GM20000 (cell line): ENCODE measurements at regions not wholly inside any gene's neighbourhood (a gene's known extent, or its start where the extent isn't known, plus 50 kb on each side); places are given as distances from the start of the nearest gene placed in this dataset.

Source experiments
- DNase-seq: peaks from one replicate; pipeline ENCODE4 v3.0.0; 2012; ENCODE audit warnings: low spot score
- TF ChIP-seq, protein P1 (sequence below): IDR thresholded peaks from 2 replicates; pipeline ENCODE4 v1.5.1; 2012; ENCODE audit warnings: mild to moderate bottlenecking, control low read depth; ENCODE audit errors: extremely low read depth, missing control alignments

DNA sequence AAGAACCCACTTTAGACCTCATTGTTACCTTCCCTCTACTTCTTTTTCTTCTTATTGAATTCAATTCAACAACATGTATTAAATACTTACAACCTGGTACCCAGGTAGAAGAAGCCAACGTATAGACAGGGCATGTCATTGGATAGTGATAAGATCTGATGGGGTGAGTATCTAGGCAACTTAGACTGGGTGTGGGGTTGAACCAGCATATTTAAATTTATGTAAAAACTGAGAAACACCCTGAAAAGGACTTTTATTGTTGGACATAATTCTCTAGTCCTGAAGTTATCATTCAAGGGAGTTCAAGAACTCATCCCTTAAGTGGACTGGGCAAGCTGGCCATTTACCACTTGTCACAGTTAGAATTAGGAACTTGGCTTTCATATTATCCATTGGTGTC lies 139.2 kb downstream of the ZIC5 start:
- TF ChIP-seq, protein P1, sequence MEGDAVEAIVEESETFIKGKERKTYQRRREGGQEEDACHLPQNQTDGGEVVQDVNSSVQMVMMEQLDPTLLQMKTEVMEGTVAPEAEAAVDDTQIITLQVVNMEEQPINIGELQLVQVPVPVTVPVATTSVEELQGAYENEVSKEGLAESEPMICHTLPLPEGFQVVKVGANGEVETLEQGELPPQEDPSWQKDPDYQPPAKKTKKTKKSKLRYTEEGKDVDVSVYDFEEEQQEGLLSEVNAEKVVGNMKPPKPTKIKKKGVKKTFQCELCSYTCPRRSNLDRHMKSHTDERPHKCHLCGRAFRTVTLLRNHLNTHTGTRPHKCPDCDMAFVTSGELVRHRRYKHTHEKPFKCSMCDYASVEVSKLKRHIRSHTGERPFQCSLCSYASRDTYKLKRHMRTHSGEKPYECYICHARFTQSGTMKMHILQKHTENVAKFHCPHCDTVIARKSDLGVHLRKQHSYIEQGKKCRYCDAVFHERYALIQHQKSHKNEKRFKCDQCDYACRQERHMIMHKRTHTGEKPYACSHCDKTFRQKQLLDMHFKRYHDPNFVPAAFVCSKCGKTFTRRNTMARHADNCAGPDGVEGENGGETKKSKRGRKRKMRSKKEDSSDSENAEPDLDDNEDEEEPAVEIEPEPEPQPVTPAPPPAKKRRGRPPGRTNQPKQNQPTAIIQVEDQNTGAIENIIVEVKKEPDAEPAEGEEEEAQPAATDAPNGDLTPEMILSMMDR = no peak
- DNase-seq = no peak

DNA sequence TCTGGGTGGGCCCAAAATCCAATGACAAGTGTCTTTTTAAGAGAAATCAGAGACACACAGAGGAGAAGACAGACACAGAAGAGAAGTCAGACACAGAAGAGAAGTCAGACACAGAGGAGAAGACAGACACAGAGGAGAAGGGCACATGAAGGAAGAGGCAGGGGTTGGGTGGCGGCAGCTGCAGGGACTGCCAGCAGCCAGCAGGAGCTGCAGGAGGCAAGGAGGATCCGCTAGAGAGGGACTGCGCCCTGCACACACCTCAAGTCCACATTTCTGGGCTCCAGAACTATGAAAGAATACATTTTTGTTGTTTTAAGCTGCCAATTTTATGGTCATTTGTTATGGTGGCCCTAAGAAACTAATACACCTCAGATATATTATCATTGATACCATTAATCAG lies 140.6 kb downstream of the ZIC5 start:
- no peak for DNase-seq
- TF ChIP-seq, protein P1 = no peak

DNA sequence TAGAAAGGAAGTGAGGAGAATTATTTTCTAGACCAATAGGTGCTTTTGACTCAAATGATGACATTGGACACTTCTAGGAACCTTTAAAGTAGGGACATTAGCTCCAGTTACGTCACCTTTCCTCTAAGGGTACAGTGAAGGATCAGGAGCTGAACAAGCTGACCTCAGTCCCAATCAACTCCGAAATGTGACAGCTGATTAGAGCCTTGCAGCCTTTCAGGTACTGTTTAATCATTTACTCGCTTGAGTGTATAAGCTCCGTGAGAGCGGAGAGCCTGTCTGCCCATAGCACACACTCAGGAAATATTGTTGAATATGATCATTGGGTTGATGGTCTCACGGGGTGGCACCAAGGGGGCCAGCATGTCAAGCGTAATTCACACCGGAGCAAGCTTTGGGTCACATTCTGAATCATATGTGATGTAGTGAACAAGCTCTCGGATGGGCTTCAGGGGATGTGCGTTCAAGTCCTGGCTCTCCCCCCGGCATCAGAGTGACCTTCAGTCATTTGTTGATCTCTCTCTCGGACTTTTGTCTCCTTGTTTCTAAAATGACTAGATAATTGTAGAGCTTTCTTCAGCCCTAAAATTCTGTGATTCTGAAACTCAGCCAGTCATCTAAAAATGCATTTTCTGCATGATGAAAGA lies 141.9 kb downstream of the ZIC5 start:
- TF ChIP-seq, protein P1 = no peak
- no peak for DNase-seq

DNA sequence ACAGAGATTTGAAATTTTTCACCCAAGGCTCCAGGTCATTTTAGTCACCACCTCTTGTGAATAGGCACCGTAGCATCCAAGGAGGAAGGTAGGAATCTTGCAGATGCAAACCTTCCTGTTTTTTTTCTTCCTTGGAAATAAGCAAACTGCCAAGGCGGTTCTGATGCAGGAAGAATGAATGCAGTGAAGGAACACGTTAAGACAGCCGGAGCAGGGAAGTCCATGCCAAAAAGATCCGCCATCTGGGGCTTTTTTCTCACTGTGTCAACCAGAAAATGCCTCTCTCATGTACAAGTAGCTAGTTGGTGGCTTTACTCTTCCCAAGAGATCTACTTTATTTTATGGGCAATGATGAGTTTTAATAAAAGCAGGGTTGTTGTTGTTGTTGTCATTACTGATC lies 142.4 kb downstream of the ZIC5 start:
- TF ChIP-seq, protein P1 = no peak
- DNase-seq = no peak

DNA sequence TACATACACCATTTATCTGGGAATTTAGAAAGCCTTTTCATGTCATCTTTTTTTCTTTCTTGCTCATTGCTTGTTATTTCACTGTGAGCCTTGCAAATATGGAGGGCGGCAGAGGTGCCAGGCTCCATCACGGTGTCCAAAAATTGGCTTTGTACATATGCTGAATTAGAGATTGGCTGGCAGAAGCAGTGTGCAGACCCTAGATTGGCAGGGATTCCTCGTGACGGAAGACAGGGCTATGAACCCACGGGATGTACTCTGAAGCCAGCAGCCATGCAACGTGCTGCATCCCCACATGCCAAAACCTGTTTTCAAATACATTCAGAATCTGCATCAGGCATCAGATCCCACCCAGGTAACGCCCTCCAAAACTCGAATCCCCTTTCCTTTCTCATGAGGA lies 142.8 kb downstream of the ZIC5 start:
- no peak for DNase-seq
- TF ChIP-seq, protein P1 = no peak

DNA sequence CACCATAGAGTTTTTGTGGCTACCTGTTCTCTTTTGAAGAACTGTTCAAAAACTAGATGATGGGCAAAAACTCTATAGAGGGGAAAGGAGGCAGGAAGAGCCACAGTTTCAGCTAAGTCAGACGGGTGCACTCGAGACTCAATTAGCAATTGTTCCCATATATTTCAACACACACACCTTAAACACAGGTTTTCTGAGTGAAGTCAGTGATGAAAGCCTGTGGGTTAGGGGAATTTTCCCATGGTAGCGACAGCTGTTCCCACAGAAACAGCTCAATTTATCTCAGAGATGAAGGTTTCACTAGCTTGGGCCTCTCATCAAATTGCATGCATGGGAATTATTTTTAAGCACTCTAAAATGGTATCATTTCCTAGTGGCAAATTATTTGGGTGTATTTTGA lies 143.4 kb downstream of the ZIC5 start:
- peak; percentile 36 for DNase-seq
- TF ChIP-seq, protein P1 = no peak

DNA sequence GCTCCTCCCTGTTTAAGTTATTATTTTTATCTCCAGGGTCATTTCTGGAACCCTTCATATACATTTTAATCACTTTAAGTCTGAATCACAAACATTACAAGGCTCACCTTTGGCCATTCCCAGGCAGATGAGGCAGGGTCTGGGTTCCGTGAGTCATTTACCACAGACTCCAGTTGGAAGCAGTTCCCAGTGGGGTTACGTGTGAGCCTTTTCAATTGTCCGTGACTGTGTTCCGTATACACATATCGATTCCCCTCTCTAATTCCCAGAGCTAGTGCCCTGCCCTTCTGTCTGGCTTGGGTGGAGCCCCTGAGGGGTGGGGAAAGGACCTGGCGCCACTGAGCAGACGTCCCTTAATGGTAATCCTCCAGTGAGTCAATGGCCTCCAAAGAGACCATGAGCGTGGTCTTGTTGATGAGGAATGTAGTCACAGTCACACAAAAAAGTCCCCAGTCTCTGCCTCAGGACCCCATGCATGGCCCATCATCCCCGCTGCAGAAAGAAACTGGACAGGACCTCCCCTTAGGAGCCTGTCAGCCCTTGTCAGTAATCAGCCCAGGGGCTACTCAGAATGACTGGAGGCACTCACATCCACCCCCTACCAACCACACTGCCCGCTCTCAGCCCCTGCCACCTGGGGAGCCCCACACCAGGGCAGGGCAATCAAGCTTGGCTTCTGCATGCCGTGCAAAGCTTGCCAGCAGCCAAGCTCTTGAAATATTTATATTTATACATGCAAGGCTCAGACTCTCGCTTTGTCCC lies 144.4 kb downstream of the ZIC5 start:
- TF ChIP-seq, protein P1 = no peak

More for the DNA sequence above, 144.4 kb downstream of the ZIC5 start:
- no peak for DNase-seq
